HG03045 (cell line): ENCODE measurements at regions not wholly inside any gene's neighbourhood (a gene's known extent, or its start where the extent isn't known, plus 50 kb on each side); places are given as distances from the start of the nearest gene placed in this dataset.

ENCODE experiments used
- ATAC-seq: cut with Tn5 transposase; IDR thresholded peaks from one replicate; pipeline ENCODE4 v1.9.1; 2021; ENCODE audit warnings: mild to moderate bottlenecking, moderate library complexity; ENCODE audit not compliant: unreplicated experiment

GRCh38 chr5:124444147-124444775 is 302.2 kb downstream of the ZNF608 start:
- peak; percentile 100 for ATAC-seq

- ATAC-seq, result no peak
Measured at GRCh38 chr5:124440471-124440870, 306.0 kb downstream of the ZNF608 start.

- no peak for ATAC-seq
Measured at GRCh38 chr5:124439609-124440008, 306.8 kb downstream of the ZNF608 start.

- no peak for ATAC-seq
Measured at GRCh38 chr5:124438903-124439281, 307.5 kb downstream of the ZNF608 start.

- ATAC-seq, result no peak
Measured at GRCh38 chr5:124438026-124438902, 308.2 kb downstream of the ZNF608 start.

GRCh38 chr5:124436294-124436693 is 310.1 kb downstream of the ZNF608 start:
- no peak for ATAC-seq

GRCh38 chr5:124433170-124433569 is 313.3 kb downstream of the ZNF608 start:
- ATAC-seq, result no peak

GRCh38 chr5:124421584-124421983 is 324.9 kb downstream of the ZNF608 start:
- ATAC-seq, result no peak

GRCh38 chr5:124420952-124421351 is 325.5 kb downstream of the ZNF608 start:
- ATAC-seq, result no peak

- ATAC-seq, result no peak
Measured at GRCh38 chr5:124419531-124419930, 326.9 kb downstream of the ZNF608 start.

- ATAC-seq, result no peak
Measured at GRCh38 chr5:124418390-124418789, 328.0 kb downstream of the ZNF608 start.

- no peak for ATAC-seq
Measured at GRCh38 chr5:124417196-124417595, 329.2 kb downstream of the ZNF608 start.

- ATAC-seq, result no peak
Measured at GRCh38 chr5:124416627-124417026, 329.8 kb downstream of the ZNF608 start.

- no peak for ATAC-seq
Measured at GRCh38 chr5:124414973-124415372, 331.5 kb downstream of the ZNF608 start.

GRCh38 chr5:124410539-124411488 is 335.6 kb downstream of the ZNF608 start:
- ATAC-seq, result peak; percentile 85

- no peak for ATAC-seq
Measured at GRCh38 chr5:124408738-124409453, 337.5 kb downstream of the ZNF608 start.

- ATAC-seq, result no peak
Measured at GRCh38 chr5:124404796-124405195, 341.6 kb downstream of the ZNF608 start.

- no peak for ATAC-seq
Measured at GRCh38 chr5:124403281-124403680, 343.2 kb downstream of the ZNF608 start.

- ATAC-seq, result no peak
Measured at GRCh38 chr5:124402144-124402581, 344.3 kb downstream of the ZNF608 start.

- no peak for ATAC-seq
Measured at GRCh38 chr5:124401476-124402143, 344.8 kb downstream of the ZNF608 start.
